ENCODE measurements at regions not wholly inside any gene's neighbourhood (a gene's known extent, or its start where the extent isn't known, plus 50 kb on each side); places are given as distances from the start of the nearest gene placed in this dataset.

DNA sequence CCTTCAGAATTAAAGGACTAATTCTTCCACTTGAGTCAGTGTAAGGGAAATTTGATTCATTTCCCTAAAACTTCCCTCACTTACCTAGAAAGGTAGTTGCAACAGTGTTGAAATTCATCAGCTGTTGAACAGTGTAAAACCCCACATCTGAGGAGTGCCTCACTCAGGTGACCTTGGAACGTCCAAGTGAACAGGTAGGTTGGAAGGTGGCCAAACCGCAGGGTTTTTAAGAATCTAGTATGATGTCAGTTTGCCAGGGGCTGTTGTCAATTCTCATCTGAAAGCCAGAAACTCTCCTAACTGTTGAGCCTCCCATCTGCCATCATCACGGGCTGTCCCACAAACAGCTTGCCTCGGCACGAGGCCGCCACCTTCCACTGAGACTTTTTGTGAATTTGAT lies 105.7 kb downstream of the TMEM174 start:
- Histone ChIP-seq H3K9me3 (no peaks in the 10 kb centered on the region), H3K4me3 (no peak overlapping the region), H3K27ac (no peak overlapping the region), H3K27me3 (no peaks in the 10 kb centered on the region), H3K4me1 (peaks cover 0 to 4% (median 0%) of the 10 kb centered on the region in 4 donors), H3K36me3 (no peaks in the 10 kb centered on the region)
- TF ChIP-seq, protein P1, sequence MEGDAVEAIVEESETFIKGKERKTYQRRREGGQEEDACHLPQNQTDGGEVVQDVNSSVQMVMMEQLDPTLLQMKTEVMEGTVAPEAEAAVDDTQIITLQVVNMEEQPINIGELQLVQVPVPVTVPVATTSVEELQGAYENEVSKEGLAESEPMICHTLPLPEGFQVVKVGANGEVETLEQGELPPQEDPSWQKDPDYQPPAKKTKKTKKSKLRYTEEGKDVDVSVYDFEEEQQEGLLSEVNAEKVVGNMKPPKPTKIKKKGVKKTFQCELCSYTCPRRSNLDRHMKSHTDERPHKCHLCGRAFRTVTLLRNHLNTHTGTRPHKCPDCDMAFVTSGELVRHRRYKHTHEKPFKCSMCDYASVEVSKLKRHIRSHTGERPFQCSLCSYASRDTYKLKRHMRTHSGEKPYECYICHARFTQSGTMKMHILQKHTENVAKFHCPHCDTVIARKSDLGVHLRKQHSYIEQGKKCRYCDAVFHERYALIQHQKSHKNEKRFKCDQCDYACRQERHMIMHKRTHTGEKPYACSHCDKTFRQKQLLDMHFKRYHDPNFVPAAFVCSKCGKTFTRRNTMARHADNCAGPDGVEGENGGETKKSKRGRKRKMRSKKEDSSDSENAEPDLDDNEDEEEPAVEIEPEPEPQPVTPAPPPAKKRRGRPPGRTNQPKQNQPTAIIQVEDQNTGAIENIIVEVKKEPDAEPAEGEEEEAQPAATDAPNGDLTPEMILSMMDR (IDR thresholded peaks at IDR 0.05), result no peak
- TF ChIP-seq POLR2A (IDR thresholded peaks at IDR 0.05), result no peak
- no peak for DNase-seq

DNA sequence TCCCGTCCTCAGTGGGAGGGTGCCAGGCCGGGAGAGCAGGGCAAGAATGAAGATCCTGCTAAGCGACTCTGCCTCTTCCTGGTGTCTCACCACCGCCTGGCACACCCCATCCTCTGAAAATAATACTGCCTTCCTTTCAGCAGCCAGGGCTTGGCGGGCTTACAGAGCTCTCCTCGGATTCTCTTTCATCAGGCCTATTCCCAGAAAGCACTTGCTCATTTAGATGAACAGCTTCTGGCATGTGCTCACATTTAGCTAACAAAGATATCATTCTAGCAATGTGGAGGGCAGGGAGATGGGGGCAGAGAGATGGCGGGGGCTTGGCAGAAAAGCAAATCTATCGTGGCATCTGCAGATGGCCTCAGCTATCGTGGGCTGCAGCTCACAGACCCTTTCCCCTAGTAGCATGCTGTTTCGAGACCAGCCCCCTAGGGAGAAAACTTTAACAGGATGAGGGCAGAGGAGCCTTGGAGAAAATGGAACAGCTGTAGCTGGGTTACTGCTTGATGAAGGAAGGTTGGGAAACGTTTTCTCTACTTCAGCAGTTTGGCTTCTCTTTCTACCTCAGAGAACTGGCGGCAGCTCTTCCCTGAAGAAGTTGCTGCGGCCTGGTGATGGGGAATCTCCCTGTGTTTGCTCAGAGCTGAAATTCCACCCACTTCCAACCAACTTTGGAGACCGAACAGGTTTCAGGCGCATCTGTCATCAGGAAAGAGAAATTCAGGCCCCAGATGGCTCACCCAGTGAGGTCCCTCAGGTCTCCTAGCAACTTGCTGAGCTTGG lies 102.1 kb downstream of the TMEM174 start:
- Histone ChIP-seq H3K9me3 (no peaks in the 10 kb centered on the region), H3K36me3 (no peaks in the 10 kb centered on the region), H3K27ac (no peak overlapping the region), H3K4me3 (no peak overlapping the region), H3K4me1 (no peaks in the 10 kb centered on the region), H3K27me3 (no peaks in the 10 kb centered on the region)
- TF ChIP-seq, protein P1 (IDR thresholded peaks at IDR 0.05), result no peak
- TF ChIP-seq POLR2A (IDR thresholded peaks at IDR 0.05), result no peak
- no peak for DNase-seq

GRCh38 chr5:73274121-73274520 lies 101.1 kb downstream of the TMEM174 start:
- Histone ChIP-seq H3K9me3 (no peaks in the 10 kb centered on the region), H3K27me3 (no peaks in the 10 kb centered on the region), H3K4me3 (no peak overlapping the region), H3K27ac (no peak overlapping the region), H3K4me1 (no peaks in the 10 kb centered on the region), H3K36me3 (no peaks in the 10 kb centered on the region)
- TF ChIP-seq, protein P1 (IDR thresholded peaks at IDR 0.05), result no peak
- no peak for TF ChIP-seq POLR2A (IDR thresholded peaks at IDR 0.05)
- no peak for DNase-seq

DNA sequence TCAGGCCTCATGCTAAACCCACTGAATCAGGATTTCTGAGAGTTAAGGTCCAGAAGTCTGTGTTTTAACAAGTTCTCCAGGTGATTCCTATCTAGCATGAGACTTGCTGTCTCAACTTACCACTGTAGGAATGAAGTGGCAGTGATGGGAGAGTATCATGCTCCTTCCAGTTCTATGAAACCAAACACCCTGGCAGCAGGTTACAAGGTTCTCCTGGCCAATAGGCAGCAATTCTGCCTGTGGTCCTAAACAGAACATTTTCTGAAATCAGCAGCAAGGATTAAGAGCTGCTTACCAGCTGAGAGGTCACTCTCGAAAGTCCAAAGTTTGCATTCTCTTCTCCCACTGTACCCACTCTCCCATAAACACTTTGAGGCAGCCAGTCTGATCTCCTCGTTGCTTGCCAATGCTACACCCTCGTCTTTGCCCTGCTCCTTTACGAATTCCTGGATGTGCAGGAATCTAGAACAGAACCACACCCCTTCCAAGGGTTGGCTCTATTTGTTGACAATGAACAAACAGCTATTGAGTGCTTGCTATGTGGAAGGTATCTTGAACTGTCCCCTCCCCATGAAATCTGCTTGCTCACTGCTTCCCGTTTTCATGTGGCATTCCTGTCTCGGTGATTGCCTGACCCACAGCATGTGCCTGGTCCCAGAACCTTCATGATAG lies 100.5 kb downstream of the TMEM174 start:
- H3K4me3 ChIP-seq, result no peak overlapping the region
- no peak for DNase-seq
- H3K36me3 ChIP-seq, result no peaks in the 10 kb centered on the region
- no peak overlapping the region for H3K27ac ChIP-seq
- no peaks in the 10 kb centered on the region for H3K4me1 ChIP-seq
- no peaks in the 10 kb centered on the region for H3K9me3 ChIP-seq
- TF ChIP-seq, protein P1 (IDR thresholded peaks at IDR 0.05), result no peak
- no peak for TF ChIP-seq POLR2A (IDR thresholded peaks at IDR 0.05)
- no peaks in the 10 kb centered on the region for H3K27me3 ChIP-seq

GRCh38 chr5:73272351-73272750 lies 99.4 kb downstream of the TMEM174 start:
- H3K9me3 ChIP-seq, result no peaks in the 10 kb centered on the region
- TF ChIP-seq, protein P1 (IDR thresholded peaks at IDR 0.05), result no peak
- TF ChIP-seq POLR2A (IDR thresholded peaks at IDR 0.05), result no peak
- DNase-seq, result no peak
- no peaks in the 10 kb centered on the region for H3K27me3 ChIP-seq
- H3K36me3 ChIP-seq, result no peaks in the 10 kb centered on the region
- no peaks in the 10 kb centered on the region for H3K4me1 ChIP-seq
- H3K27ac ChIP-seq, result no peak overlapping the region
- no peak overlapping the region for H3K4me3 ChIP-seq

Measured in Peyer's patch (tissue), 4 donors.